GM12878 (cell line): ENCODE measurements at regions not wholly inside any gene's neighbourhood (a gene's known extent, or its start where the extent isn't known, plus 50 kb on each side); places are given as distances from the start of the nearest gene placed in this dataset.

Experiments used
- CREM ChIP-seq: IDR thresholded peaks from 2 replicates; pipeline ENCODE4 v1.6.1; 2014; ENCODE audit warnings: antibody characterized with exemption, low read depth
- EED ChIP-seq: sonication (generic); IDR thresholded peaks from 2 replicates; pipeline ENCODE4 v1.6.1; 2016; ENCODE audit warnings: antibody characterized with exemption, low read depth
- ETV6 ChIP-seq, 2 experiments: fragments of 450-650 bp in 1 of 2; IDR thresholded peaks in 1 of 2; conservative IDR thresholded peaks in 1 of 2; 2 replicates each; pipeline ENCODE4 v1.6.1; 2014; ENCODE audit warnings: antibody characterized with exemption in 1 of 2, borderline replicate concordance in 1 of 2, low read depth in 1 of 2, mild to moderate bottlenecking in 1 of 2, moderate library complexity in 1 of 2
- FOS ChIP-seq: IDR thresholded peaks from 3 replicates; pipeline ENCODE4 v1.6.1; 2011; ENCODE audit warnings: borderline replicate concordance; ENCODE audit not compliant: insufficient read length; ENCODE audit errors: extremely low read depth
- GABPA ChIP-seq: IDR thresholded peaks from 2 replicates; pipeline ENCODE4 v1.6.1; 2014; ENCODE audit warnings: antibody characterized with exemption, low read depth, mild to moderate bottlenecking, inconsistent platforms
- MTA3 ChIP-seq: IDR thresholded peaks from 2 replicates; pipeline ENCODE4 v1.6.1; 2012; ENCODE audit warnings: low read length, inconsistent platforms, borderline replicate concordance
- PAX8 ChIP-seq: fragments of 450-650 bp; IDR thresholded peaks from 2 replicates; pipeline ENCODE4 v1.6.1; 2017; ENCODE audit warnings: mild to moderate bottlenecking, moderate library complexity
- POU2F2 ChIP-seq: IDR thresholded peaks from 3 replicates; pipeline ENCODE4 v1.6.1; 2011; ENCODE audit warnings: low read depth, mild to moderate bottlenecking, low read length, borderline replicate concordance
- RELA ChIP-seq: fragments of 450-650 bp; IDR thresholded peaks from 2 replicates; pipeline ENCODE4 v1.8.0; 2014; ENCODE audit warnings: borderline replicate concordance; ENCODE audit not compliant: partially characterized antibody
- RUNX3 ChIP-seq: IDR thresholded peaks from 2 replicates; pipeline ENCODE4 v1.6.1; 2012; ENCODE audit warnings: low read length, inconsistent platforms
- SIX5 ChIP-seq: IDR thresholded peaks from 2 replicates; pipeline ENCODE4 v1.6.1; 2011; ENCODE audit warnings: mild to moderate bottlenecking, low read depth, low read length, moderate library complexity; ENCODE audit not compliant: severe bottlenecking
- ZZZ3 ChIP-seq: IDR thresholded peaks from 2 replicates; pipeline ENCODE4 v1.6.1; 2011; ENCODE audit warnings: low read depth; ENCODE audit not compliant: control insufficient read depth, insufficient read length
- TF ChIP-seq, protein P1 (sequence below): fragments of 450-650 bp; IDR thresholded peaks from 2 replicates; pipeline ENCODE4 v1.6.1; 2017; ENCODE audit warnings: mild to moderate bottlenecking, low read depth, inconsistent platforms; ENCODE audit not compliant: poor library complexity, severe bottlenecking
- TF ChIP-seq, protein P2 (sequence below): fragments of 450-650 bp; IDR thresholded peaks from 2 replicates; pipeline ENCODE4 v1.6.1; 2017; ENCODE audit warnings: mild to moderate bottlenecking, moderate library complexity
- TF ChIP-seq, protein P3 (sequence below): IDR thresholded peaks from 2 replicates; pipeline ENCODE4 v1.6.1; 2012; ENCODE audit warnings: mild to moderate bottlenecking, low read depth, low read length

- TF ChIP-seq, protein P1, sequence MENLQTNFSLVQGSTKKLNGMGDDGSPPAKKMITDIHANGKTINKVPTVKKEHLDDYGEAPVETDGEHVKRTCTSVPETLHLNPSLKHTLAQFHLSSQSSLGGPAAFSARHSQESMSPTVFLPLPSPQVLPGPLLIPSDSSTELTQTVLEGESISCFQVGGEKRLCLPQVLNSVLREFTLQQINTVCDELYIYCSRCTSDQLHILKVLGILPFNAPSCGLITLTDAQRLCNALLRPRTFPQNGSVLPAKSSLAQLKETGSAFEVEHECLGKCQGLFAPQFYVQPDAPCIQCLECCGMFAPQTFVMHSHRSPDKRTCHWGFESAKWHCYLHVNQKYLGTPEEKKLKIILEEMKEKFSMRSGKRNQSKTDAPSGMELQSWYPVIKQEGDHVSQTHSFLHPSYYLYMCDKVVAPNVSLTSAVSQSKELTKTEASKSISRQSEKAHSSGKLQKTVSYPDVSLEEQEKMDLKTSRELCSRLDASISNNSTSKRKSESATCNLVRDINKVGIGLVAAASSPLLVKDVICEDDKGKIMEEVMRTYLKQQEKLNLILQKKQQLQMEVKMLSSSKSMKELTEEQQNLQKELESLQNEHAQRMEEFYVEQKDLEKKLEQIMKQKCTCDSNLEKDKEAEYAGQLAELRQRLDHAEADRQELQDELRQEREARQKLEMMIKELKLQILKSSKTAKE = peak; percentile 79
- TF ChIP-seq, protein P2, sequence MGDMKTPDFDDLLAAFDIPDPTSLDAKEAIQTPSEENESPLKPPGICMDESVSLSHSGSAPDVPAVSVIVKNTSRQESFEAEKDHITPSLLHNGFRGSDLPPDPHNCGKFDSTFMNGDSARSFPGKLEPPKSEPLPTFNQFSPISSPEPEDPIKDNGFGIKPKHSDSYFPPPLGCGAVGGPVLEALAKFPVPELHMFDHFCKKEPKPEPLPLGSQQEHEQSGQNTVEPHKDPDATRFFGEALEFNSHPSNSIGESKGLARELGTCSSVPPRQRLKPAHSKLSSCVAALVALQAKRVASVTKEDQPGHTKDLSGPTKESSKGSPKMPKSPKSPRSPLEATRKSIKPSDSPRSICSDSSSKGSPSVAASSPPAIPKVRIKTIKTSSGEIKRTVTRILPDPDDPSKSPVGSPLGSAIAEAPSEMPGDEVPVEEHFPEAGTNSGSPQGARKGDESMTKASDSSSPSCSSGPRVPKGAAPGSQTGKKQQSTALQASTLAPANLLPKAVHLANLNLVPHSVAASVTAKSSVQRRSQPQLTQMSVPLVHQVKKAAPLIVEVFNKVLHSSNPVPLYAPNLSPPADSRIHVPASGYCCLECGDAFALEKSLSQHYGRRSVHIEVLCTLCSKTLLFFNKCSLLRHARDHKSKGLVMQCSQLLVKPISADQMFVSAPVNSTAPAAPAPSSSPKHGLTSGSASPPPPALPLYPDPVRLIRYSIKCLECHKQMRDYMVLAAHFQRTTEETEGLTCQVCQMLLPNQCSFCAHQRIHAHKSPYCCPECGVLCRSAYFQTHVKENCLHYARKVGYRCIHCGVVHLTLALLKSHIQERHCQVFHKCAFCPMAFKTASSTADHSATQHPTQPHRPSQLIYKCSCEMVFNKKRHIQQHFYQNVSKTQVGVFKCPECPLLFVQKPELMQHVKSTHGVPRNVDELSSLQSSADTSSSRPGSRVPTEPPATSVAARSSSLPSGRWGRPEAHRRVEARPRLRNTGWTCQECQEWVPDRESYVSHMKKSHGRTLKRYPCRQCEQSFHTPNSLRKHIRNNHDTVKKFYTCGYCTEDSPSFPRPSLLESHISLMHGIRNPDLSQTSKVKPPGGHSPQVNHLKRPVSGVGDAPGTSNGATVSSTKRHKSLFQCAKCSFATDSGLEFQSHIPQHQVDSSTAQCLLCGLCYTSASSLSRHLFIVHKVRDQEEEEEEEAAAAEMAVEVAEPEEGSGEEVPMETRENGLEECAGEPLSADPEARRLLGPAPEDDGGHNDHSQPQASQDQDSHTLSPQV = no peak
- TF ChIP-seq GABPA (peak; percentile 66; the same call in 1 of the 2 replicates), RELA (no peak), POU2F2 (peak; percentile 92), RUNX3 (peak; percentile 96), FOS (no peak), SIX5 (no peak), CREM (peak; percentile 82; the same call in 1 of the 2 replicates), PAX8 (no peak), ETV6 (conservative IDR thresholded peaks at IDR 0.05 in 1 of 2, IDR thresholded peaks at IDR 0.05 in 1 of 2; ENCODE audit: borderline replicate concordance in 1 of 2, low read depth in 1 of 2) (peak in 1 of 2 experiments; percentile 84; a peak in 2 of 4 replicates), EED (peak; percentile 44), MTA3 (peak; percentile 94; the same call in 1 of the 2 replicates), ZZZ3 (no peak)
- TF ChIP-seq, protein P3, sequence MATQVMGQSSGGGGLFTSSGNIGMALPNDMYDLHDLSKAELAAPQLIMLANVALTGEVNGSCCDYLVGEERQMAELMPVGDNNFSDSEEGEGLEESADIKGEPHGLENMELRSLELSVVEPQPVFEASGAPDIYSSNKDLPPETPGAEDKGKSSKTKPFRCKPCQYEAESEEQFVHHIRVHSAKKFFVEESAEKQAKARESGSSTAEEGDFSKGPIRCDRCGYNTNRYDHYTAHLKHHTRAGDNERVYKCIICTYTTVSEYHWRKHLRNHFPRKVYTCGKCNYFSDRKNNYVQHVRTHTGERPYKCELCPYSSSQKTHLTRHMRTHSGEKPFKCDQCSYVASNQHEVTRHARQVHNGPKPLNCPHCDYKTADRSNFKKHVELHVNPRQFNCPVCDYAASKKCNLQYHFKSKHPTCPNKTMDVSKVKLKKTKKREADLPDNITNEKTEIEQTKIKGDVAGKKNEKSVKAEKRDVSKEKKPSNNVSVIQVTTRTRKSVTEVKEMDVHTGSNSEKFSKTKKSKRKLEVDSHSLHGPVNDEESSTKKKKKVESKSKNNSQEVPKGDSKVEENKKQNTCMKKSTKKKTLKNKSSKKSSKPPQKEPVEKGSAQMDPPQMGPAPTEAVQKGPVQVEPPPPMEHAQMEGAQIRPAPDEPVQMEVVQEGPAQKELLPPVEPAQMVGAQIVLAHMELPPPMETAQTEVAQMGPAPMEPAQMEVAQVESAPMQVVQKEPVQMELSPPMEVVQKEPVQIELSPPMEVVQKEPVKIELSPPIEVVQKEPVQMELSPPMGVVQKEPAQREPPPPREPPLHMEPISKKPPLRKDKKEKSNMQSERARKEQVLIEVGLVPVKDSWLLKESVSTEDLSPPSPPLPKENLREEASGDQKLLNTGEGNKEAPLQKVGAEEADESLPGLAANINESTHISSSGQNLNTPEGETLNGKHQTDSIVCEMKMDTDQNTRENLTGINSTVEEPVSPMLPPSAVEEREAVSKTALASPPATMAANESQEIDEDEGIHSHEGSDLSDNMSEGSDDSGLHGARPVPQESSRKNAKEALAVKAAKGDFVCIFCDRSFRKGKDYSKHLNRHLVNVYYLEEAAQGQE = no peak
Observed at GRCh38 chr14:65206448-65207096, 104.3 kb upstream of the MAX start (continued).
